Nephron (organoid): ENCODE measurements at regions not wholly inside any gene's neighbourhood (a gene's known extent, or its start where the extent isn't known, plus 50 kb on each side); places are given as distances from the start of the nearest gene placed in this dataset.

Experiments used
- H3K27ac Mint-ChIP-seq, 3 experiments: 2 replicates each; pipeline ENCODE4 v1.8.0; 2020; ENCODE audit warnings: mixed read lengths in 3 of 3, mild to moderate bottlenecking in 2 of 3, moderate library complexity in 1 of 3
- H3K27me3 Mint-ChIP-seq: 2 replicates; pipeline ENCODE4 v1.8.0; 2021; ENCODE audit warnings: low read depth, mild to moderate bottlenecking, moderate library complexity, mixed read lengths
- H3K36me3 Mint-ChIP-seq: 2 replicates; pipeline ENCODE4 v1.8.0; 2020; ENCODE audit warnings: low read depth, mixed read lengths
- H3K4me1 Mint-ChIP-seq: 2 replicates; pipeline ENCODE4 v1.8.0; 2020; ENCODE audit warnings: mixed read lengths
- H3K4me3 Mint-ChIP-seq, 3 experiments: 2 replicates each; pipeline ENCODE4 v1.8.0; 2020; ENCODE audit warnings: mild to moderate bottlenecking in 3 of 3, mixed read lengths in 3 of 3, moderate library complexity in 2 of 3
- H3K9me3 Mint-ChIP-seq: 2 replicates; pipeline ENCODE4 v1.8.0; 2020; ENCODE audit warnings: mixed read lengths
- CTCF ChIP-seq, 3 experiments: fragments of 200-600 bp; sonication (generic); IDR thresholded peaks; one replicate each; pipeline ENCODE4 v1.5.0; 2021; ENCODE audit warnings: antibody characterized with exemption in 3 of 3; ENCODE audit not compliant: unreplicated experiment in 3 of 3

- peaks cover 27% of the 10 kb centered on the region for H3K4me1 Mint-ChIP-seq
- peak overlapping the region in 2 of 3 experiments; percentile 41 to 70 for H3K27ac Mint-ChIP-seq
- no peaks in the 10 kb centered on the region for H3K9me3 Mint-ChIP-seq
- no peak for TF ChIP-seq CTCF (IDR thresholded peaks at IDR 0.05; ENCODE audit: unreplicated experiment in 3 of 3)
- H3K27me3 Mint-ChIP-seq = peaks cover 66% of the 10 kb centered on the region
- H3K4me3 Mint-ChIP-seq = no peak overlapping the region
- H3K36me3 Mint-ChIP-seq = peaks cover 4% of the 10 kb centered on the region
Observed at GRCh38 chr22:27387561-27387960, 414.0 kb downstream of the MN1 start.

- TF ChIP-seq CTCF (IDR thresholded peaks at IDR 0.05; ENCODE audit: unreplicated experiment in 3 of 3) = no peak
- H3K4me3 Mint-ChIP-seq = no peak overlapping the region
Observed at GRCh38 chr22:27388090-27388600, 413.4 kb downstream of the MN1 start.

GRCh38 chr22:27389727-27390075 is 411.9 kb downstream of the MN1 start:
- Mint-ChIP-seq H3K27ac (peak overlapping the region in 2 of 3 experiments; percentile 12 to 46), H3K36me3 (peaks cover 4% of the 10 kb centered on the region), H3K4me1 (peaks cover 22% of the 10 kb centered on the region), H3K27me3 (peaks cover 71% of the 10 kb centered on the region), H3K9me3 (no peaks in the 10 kb centered on the region), H3K4me3 (no peak overlapping the region)
- no peak for TF ChIP-seq CTCF (IDR thresholded peaks at IDR 0.05; ENCODE audit: unreplicated experiment in 3 of 3)

More at GRCh38 chr22:27388090-27388600, 413.4 kb downstream of the MN1 start:
- Mint-ChIP-seq H3K36me3 (peaks cover 4% of the 10 kb centered on the region), H3K27ac (peak overlapping the region in 2 of 3 experiments; percentile 41 to 70), H3K9me3 (no peaks in the 10 kb centered on the region), H3K27me3 (peaks cover 67% of the 10 kb centered on the region), H3K4me1 (peaks cover 24% of the 10 kb centered on the region)

- H3K36me3 Mint-ChIP-seq = peaks cover 4% of the 10 kb centered on the region
- peak; percentile 7 to 29 (median 15) for TF ChIP-seq CTCF (IDR thresholded peaks at IDR 0.05; ENCODE audit: unreplicated experiment in 3 of 3)
- peak overlapping the region in 1 of 3 experiments; percentile 1 for H3K4me3 Mint-ChIP-seq
Observed at GRCh38 chr22:27391092-27391770, 410.3 kb downstream of the MN1 start.

GRCh38 chr22:27393371-27393770 is 408.2 kb downstream of the MN1 start:
- Mint-ChIP-seq H3K4me1 (peaks cover 32% of the 10 kb centered on the region), H3K4me3 (no peak overlapping the region), H3K27ac (no peak overlapping the region), H3K27me3 (peaks cover 50% of the 10 kb centered on the region), H3K9me3 (no peaks in the 10 kb centered on the region), H3K36me3 (peaks cover 4% of the 10 kb centered on the region)
- no peak for TF ChIP-seq CTCF (IDR thresholded peaks at IDR 0.05; ENCODE audit: unreplicated experiment in 3 of 3)

More at GRCh38 chr22:27391092-27391770, 410.3 kb downstream of the MN1 start:
- Mint-ChIP-seq H3K27me3 (peaks cover 62% of the 10 kb centered on the region), H3K9me3 (no peaks in the 10 kb centered on the region), H3K4me1 (peaks cover 22% of the 10 kb centered on the region), H3K27ac (peak overlapping the region; percentile 63 to 73 (median 64))
